AG04450 (cell line): ENCODE measurements at regions not wholly inside any gene's neighbourhood (a gene's known extent, or its start where the extent isn't known, plus 50 kb on each side); places are given as distances from the start of the nearest gene placed in this dataset.

ENCODE experiments used
- CTCF ChIA-PET: fragments of 300-600, 350-600 bp; formaldehyde crosslinking; extraction: SDS; loops from one replicate; lab custom pipeline; 2022; ENCODE audit warnings: antibody characterized with exemption, inconsistent platforms; lab: Charles Lee
- POLR2A ChIA-PET: fragments of 350-600 bp; formaldehyde crosslinking; extraction: SDS; loops from one replicate; lab custom pipeline; 2021; ENCODE audit warnings: antibody characterized with exemption, inconsistent platforms; lab: Yijun Ruan, JAX
- DNase-seq: peaks from one replicate; pipeline ENCODE4 v3.0.0-alpha.2; 2011; ENCODE audit warnings: low read depth, low spot score
- H3K27ac ChIP-seq: one replicate; pipeline ENCODE4 v1.5.1; 2012; ENCODE audit warnings: low read depth, low read length, control low read depth
- H3K27me3 ChIP-seq: one replicate; pipeline ENCODE4 v1.6.0; 2012; ENCODE audit warnings: low read length; ENCODE audit not compliant: control insufficient read depth, insufficient read depth
- H3K4me3 ChIP-seq: 2 replicates; pipeline ENCODE4 v1.5.1; 2011; ENCODE audit warnings: mild to moderate bottlenecking, low read depth, low read length, control low read depth
- H3K9me3 ChIP-seq: 2 replicates; pipeline ENCODE4 v1.5.1; 2012; ENCODE audit warnings: low read length; ENCODE audit not compliant: control insufficient read depth, insufficient read depth
- TF ChIP-seq, protein P1 (sequence below): IDR thresholded peaks from 2 replicates; pipeline ENCODE4 v1.5.1; 2011; ENCODE audit warnings: low read depth, low read length, control low read depth, inconsistent platforms

DNA sequence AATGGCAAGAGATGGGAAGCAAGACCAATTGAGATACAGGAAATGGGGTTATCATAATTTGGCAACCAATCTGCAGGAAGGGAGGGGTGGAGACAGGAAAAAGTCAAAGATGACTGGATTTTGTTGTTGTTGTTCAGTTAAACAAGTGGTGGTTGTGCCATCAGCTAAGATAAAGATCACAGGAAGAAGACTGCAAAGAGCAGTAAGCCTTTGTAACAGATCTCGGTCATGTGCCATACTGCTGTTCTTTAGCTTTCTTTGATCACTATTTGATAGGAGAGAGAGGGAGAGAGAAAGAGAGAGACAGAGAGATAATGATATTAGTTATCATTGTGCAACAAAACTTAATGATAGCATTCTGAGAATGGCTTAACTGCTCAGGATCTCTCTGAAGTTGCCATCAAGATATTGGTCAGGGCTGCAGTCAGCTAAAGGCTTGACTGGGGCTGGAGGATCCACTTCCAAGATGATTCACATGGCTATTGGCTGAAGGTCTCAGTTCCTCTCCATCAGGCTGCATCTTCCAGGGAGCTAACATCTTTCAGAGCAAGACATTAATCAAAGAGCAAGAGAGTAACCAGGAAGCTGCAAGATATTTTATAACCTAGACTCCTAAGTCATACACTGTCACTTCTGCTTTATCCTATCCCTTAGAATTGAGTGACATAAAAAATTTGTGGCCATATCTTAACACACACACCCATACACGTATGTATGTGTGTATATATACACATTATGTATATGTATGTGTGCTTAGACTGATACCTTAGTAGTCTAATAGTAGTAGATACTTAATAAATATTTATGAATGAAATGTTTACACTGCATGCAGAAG is 405.0 kb downstream of the SHISA9 start:
- no peak overlapping the region for H3K27ac ChIP-seq
- TF ChIP-seq, protein P1, sequence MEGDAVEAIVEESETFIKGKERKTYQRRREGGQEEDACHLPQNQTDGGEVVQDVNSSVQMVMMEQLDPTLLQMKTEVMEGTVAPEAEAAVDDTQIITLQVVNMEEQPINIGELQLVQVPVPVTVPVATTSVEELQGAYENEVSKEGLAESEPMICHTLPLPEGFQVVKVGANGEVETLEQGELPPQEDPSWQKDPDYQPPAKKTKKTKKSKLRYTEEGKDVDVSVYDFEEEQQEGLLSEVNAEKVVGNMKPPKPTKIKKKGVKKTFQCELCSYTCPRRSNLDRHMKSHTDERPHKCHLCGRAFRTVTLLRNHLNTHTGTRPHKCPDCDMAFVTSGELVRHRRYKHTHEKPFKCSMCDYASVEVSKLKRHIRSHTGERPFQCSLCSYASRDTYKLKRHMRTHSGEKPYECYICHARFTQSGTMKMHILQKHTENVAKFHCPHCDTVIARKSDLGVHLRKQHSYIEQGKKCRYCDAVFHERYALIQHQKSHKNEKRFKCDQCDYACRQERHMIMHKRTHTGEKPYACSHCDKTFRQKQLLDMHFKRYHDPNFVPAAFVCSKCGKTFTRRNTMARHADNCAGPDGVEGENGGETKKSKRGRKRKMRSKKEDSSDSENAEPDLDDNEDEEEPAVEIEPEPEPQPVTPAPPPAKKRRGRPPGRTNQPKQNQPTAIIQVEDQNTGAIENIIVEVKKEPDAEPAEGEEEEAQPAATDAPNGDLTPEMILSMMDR = no peak
- no peaks in the 10 kb centered on the region for H3K27me3 ChIP-seq
- POLR2A ChIA-PET = no interaction called here
- CTCF ChIA-PET = no interaction called here
- DNase-seq = no peak
- peaks cover 16% of the 10 kb centered on the region; the same call in 1 of the 2 replicates for H3K9me3 ChIP-seq
- H3K4me3 ChIP-seq = no peak overlapping the region

- DNase-seq = no peak
Measured at GRCh38 chr16:13307255-13307654, 405.9 kb downstream of the SHISA9 start.

DNA sequence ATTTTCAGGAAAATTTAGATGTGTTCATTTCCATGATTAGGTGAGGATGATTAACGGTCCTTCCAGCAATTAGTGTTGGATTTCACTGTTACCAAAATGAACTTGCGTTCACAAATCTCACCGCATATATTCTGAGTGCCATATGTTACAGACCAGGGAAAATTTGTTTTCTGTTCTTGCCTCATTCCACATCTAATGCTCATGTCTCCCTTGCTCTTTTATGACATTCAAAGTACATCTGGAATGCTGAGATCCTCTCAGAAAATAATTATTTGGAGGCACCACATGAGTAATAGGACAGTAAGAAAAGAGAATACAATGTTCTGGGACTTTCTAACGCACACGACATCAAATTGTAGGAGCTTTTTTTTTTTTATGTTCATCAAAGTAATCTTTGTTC is 406.5 kb downstream of the SHISA9 start:
- no peaks in the 10 kb centered on the region for H3K27me3 ChIP-seq
- TF ChIP-seq, protein P1 = no peak
- CTCF ChIA-PET = no interaction called here
- H3K4me3 ChIP-seq = no peak overlapping the region
- H3K9me3 ChIP-seq = peaks cover 10% of the 10 kb centered on the region
- no peak overlapping the region for H3K27ac ChIP-seq
- no peak for DNase-seq
- POLR2A ChIA-PET = no interaction called here

More at GRCh38 chr16:13307255-13307654, 405.9 kb downstream of the SHISA9 start:
- TF ChIP-seq, protein P1 = no peak
- Histone ChIP-seq H3K27ac (no peak overlapping the region), H3K4me3 (no peak overlapping the region), H3K27me3 (no peaks in the 10 kb centered on the region), H3K9me3 (peaks cover 14% of the 10 kb centered on the region; the same call in 1 of the 2 replicates)
- ChIA-PET POLR2A (no interaction called here), CTCF (no interaction called here)

DNA sequence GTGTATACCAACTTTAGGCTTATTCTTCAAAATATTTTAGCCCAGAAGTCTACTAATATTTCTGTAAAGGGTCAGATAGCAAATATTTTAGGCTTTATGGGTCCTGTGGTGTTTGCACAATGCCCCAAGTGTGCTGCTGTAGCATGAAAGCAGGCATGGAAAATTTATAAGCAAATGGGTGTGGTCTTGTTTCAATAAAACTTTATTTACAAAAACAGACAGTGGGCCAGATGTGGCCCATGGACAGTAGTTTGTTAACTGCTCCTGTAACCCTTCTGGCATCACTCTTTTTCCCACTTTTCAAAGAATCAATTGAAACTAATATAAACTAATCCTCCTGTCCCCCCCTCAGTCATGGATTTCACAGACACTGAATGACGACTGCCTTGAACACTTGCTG is 410.7 kb downstream of the SHISA9 start:
- no peak for DNase-seq

GRCh38 chr16:13313351-13313750 is 412.0 kb downstream of the SHISA9 start:
- CTCF ChIA-PET = interaction anchor here (0.5 kb wide), 1 partner anchor 831 kb away, joined by 3 read pairs; no protein-coding TSS in a partner anchor
- no peak overlapping the region for H3K27ac ChIP-seq
- H3K27me3 ChIP-seq = no peaks in the 10 kb centered on the region
- H3K4me3 ChIP-seq = no peak overlapping the region
- DNase-seq = no peak
- peaks cover 7% of the 10 kb centered on the region for H3K9me3 ChIP-seq
- POLR2A ChIA-PET = no interaction called here
- TF ChIP-seq, protein P1 = no peak

More for the DNA sequence above, 410.7 kb downstream of the SHISA9 start:
- ChIA-PET POLR2A (no interaction called here), CTCF (no interaction called here)
- H3K4me3 ChIP-seq = no peak overlapping the region
- H3K9me3 ChIP-seq = peaks cover 8% of the 10 kb centered on the region
- H3K27ac ChIP-seq = no peak overlapping the region
- TF ChIP-seq, protein P1 = no peak
- no peaks in the 10 kb centered on the region for H3K27me3 ChIP-seq
